EH (cell line): ENCODE measurements at regions not wholly inside any gene's neighbourhood (a gene's known extent, or its start where the extent isn't known, plus 50 kb on each side); places are given as distances from the start of the nearest gene placed in this dataset.

Source experiments
- DNase-seq: peaks from one replicate; pipeline ENCODE4 v3.0.0-alpha.2; 2015; ENCODE audit warnings: low read depth

GRCh38 chr12:102728506-102729242 lies 188.4 kb downstream of the PAH start:
- DNase-seq: no peak

GRCh38 chr12:102726686-102727085 lies 190.4 kb downstream of the PAH start:
- DNase-seq: no peak

GRCh38 chr12:102722147-102722546 lies 194.9 kb downstream of the PAH start:
- DNase-seq: no peak

GRCh38 chr12:102708108-102708507 lies 208.9 kb downstream of the PAH start:
- no peak for DNase-seq

GRCh38 chr12:102702447-102703114 lies 214.5 kb downstream of the PAH start:
- DNase-seq: peak; percentile 83

DNA sequence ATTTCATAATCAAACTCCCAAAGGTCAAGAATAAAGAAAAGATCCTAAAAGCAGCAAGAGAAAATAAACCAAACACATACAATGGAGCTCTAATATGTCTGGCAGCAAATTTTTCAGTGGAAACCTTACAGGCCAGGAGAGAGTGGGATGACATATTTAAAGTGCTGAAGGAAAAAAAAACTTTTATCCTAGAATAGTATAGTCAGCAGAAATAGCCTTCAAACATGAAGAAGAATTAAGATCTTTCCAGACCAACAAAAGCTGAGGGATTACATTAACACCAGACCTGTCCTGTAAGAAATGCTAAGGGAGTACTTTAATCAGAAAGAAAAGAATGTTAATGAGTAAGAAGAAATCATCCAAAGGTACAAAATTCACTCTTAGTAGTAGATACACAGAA lies 215.7 kb upstream of the IGF1 start:
- DNase-seq: no peak

- peak; percentile 9 for DNase-seq
Measured at GRCh38 chr12:102694903-102695302, 214.5 kb upstream of the IGF1 start.

DNA sequence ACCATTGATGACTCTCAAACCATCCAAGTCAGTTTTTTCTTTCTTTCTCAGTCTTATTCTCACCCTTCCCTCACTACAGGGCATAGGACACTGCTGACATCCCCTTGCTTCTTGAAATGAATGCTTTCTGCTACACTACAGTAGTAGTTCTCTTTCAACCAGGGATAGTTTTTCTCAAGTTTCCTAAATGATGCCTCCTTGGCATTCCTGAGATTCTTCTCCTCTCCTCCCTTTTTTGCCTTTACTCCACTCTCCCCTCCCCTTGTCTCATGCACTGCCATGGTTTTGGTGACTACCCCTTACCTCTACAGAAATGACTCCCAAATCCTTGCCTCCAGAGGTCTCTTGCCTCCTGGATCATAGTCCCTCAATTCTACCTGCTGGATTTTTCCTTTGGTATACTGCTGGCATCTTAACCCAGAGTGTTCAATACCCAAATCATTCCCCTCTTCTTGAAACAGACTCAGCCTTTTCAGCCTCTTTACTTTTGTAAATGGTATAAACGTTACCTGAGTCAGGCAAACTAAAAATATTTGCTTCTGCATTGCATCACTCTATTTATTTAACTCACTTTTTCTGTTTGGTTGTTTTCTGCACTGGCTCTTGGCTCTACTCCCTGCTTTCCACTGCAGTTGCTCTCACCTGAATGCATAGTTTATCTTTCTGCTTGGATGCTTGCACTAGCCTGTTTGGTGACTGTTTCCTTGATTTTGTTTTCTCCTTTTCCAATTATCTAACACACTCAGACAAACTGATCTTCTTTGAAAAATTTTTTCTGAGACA lies 211.6 kb upstream of the IGF1 start:
- no peak for DNase-seq

GRCh38 chr12:102690253-102690652 lies 209.9 kb upstream of the IGF1 start:
- DNase-seq: no peak

- DNase-seq: no peak
Measured at GRCh38 chr12:102689701-102690100, 209.3 kb upstream of the IGF1 start.

GRCh38 chr12:102687523-102687922 lies 207.2 kb upstream of the IGF1 start:
- no peak for DNase-seq

GRCh38 chr12:102685841-102686240 lies 205.5 kb upstream of the IGF1 start:
- no peak for DNase-seq

DNA sequence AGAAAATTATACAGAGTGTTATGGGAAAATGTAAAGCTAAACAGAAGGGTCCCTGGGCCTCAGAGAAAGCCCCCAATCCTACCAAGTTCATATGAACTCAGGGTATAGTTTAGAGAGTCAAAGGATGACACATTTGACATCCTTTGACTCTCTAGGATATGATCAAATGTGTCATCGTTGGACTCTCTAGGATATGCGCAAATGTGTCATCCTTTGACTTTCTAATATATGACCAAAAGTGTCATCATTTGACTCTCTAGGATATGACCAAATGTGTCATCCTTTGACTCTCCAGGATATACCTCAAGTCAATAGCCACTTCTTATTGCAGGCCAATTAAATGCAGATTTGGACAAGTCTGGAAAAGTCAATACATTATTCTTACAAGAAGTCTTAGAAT lies 204.8 kb upstream of the IGF1 start:
- DNase-seq: no peak

GRCh38 chr12:102682366-102683289 lies 202.3 kb upstream of the IGF1 start:
- DNase-seq: no peak

DNA sequence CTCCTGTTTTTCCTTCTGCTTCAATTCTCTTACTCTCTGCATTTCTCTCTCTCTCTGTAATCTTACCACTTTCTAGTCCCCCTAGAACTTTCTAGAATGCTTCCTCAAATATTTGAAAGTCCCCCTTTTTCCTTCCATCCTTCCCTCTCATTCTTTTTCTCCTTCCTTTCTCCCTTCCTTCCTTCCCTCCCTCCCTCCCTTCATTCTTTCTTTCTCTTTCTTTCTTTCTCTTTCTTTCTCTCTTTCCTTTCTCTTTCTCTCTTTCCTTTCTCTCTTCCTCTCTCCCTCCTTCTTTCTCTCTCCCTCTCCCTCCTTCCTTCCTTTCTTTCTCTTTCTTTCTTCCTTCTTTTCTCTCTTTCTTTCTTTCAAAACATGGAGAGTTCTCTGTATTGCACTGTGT lies 201.4 kb upstream of the IGF1 start:
- no peak for DNase-seq

- no peak for DNase-seq
Measured at GRCh38 chr12:102681309-102681708, 200.9 kb upstream of the IGF1 start.

DNA sequence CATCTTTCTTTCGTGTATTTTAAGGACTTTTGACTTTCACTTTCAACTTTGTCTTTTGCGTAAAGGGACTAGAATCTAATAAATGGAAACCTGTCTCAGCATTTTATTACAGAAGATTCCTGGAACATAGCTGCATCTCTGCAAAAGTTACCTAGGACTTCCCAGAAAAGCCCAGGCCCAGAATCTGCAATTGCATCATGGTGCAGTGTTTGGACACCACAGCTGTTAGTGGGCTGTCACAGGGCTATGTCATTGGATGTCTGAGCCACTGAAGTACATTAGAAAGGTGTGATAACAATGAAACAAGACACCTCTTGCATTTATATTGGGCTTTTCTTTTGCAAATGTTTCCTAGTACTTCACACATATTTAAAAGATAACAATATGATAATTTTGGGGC lies 199.9 kb upstream of the IGF1 start:
- DNase-seq: no peak

- no peak for DNase-seq
Measured at GRCh38 chr12:102676812-102677211, 196.4 kb upstream of the IGF1 start.

- peak; percentile 79 for DNase-seq
Measured at GRCh38 chr12:102675672-102676071, 195.3 kb upstream of the IGF1 start.

DNA sequence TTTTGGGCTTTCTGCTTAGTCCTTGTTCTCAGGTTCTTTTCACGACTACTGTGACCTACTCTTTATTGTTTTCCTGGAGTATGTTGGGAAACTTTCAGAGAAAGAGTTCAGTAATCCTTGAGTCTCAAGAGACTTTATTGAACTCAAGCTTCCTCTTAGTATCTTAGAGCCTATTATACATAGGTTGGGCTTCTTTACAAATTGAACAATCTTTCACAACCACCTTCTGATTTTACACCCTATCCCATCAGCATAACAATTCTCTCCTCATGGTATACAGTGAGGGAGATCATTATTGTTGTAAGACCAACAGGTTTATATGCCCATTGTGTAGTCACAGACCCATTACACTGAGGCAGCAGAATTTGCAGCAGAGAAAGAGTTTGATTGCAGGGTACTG lies 193.2 kb upstream of the IGF1 start:
- DNase-seq: no peak

DNA sequence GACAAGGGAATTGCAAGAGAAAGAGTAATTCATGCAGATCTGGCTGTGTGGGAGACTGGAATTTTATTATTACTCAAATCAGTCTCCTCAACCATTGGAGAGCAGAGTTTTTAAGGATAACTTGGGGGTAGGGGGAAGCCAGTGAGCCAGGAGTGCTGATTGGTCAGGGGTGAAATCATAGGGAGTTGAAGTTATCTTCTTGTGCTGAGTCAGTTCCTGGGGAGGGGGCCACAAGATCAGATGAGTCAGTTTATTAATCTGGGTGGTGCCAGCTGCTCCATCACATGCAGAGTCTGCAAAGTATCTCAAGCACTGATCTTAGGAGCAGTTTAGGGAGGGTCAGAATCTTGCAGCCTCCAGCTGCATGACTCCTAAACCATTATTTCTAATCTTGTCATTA lies 191.8 kb upstream of the IGF1 start:
- peak; percentile 45 for DNase-seq

DNA sequence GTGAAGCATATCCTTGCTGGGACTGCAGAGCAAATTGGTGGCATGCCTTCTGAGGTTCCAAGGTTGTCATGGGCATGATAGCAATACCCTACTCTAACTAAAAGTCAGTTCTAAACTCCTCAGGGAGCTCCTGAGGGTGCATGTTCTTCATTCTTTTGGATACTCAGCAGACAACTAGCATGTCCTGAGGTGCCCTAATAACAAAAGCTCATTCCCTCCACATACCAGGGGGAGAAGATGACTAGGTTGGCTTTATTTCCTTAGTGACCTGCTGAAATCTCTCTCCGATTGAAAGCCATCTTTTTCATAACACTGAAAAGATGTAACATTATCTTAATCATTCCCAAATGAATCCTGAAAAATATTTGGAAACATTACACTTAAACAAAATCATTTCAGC lies 188.7 kb upstream of the IGF1 start:
- DNase-seq: peak; percentile 39
